IMR-90 (cell line): ENCODE measurements at regions not wholly inside any gene's neighbourhood (a gene's known extent, or its start where the extent isn't known, plus 50 kb on each side); places are given as distances from the start of the nearest gene placed in this dataset.

Source experiments
- ATAC-seq: fragments of 200-7000 bp; cut with Tn5 transposase; 2 replicates; pipeline ENCODE4 v1.9.1; 2020; ENCODE audit warnings: low read depth, mild to moderate bottlenecking, moderate library complexity
- BruUV-seq: library from RNA; stranded (reverse); fragments of 400-500 nt; replicated peaks from 2 replicates; lab custom pipeline; 2021; lab: Mats Ljungman, UMichigan
- CTCF ChIA-PET: fragments of 300-600 bp; formaldehyde crosslinking; extraction: SDS; loops from one replicate; lab custom pipeline; 2021; ENCODE audit warnings: antibody characterized with exemption; lab: Yijun Ruan, JAX
- POLR2A ChIA-PET: fragments of 300-600 bp; sonication (Branson Sonifier 250); formaldehyde crosslinking; loops from one replicate; lab custom pipeline; 2022; ENCODE audit warnings: antibody characterized with exemption; ENCODE audit not compliant: unreplicated experiment; lab: Charles Lee
- DNase-seq: peaks from one replicate; pipeline ENCODE4 v3.0.0; 2013
- H2AFZ ChIP-seq: replicated peaks from 2 replicates; pipeline ENCODE3; 2013; ENCODE audit warnings: low read length, mild to moderate bottlenecking; ENCODE audit not compliant: poor library complexity
- H2AK5ac ChIP-seq: 2 replicates; pipeline ENCODE4 v1.6.1; 2013; ENCODE audit warnings: low read depth, low read length, inconsistent platforms
- H2AK9ac ChIP-seq: replicated peaks from 2 replicates; pipeline ENCODE3; 2013; ENCODE audit warnings: mild to moderate bottlenecking, low read depth, low read length, moderate library complexity; ENCODE audit not compliant: poor library complexity
- H2BK120ac ChIP-seq: 2 replicates; pipeline ENCODE4 v1.6.1; 2013; ENCODE audit warnings: low read depth, low read length, inconsistent platforms
- H2BK15ac ChIP-seq: 3 replicates; pipeline ENCODE4 v1.6.1; 2013; ENCODE audit warnings: low read depth, low read length, inconsistent platforms
- H2BK20ac ChIP-seq: 2 replicates; pipeline ENCODE4 v1.6.1; 2013; ENCODE audit warnings: low read depth, mild to moderate bottlenecking, inconsistent platforms, low read length, moderate library complexity
- H2BK5ac ChIP-seq: 2 replicates; pipeline ENCODE4 v1.6.1; 2013; ENCODE audit warnings: mild to moderate bottlenecking, low read depth, low read length, inconsistent platforms; ENCODE audit not compliant: poor library complexity, severe bottlenecking
- H3K14ac ChIP-seq: replicated peaks from 2 replicates; pipeline ENCODE4 v1.6.1; 2013; ENCODE audit warnings: low read depth, low read length, inconsistent platforms
- H3K18ac ChIP-seq: 2 replicates; pipeline ENCODE4 v1.6.1; 2013; ENCODE audit warnings: low read depth, low read length, control low read depth
- H3K23ac ChIP-seq: 2 replicates; pipeline ENCODE4 v1.6.1; 2013; ENCODE audit warnings: low read depth, low read length, inconsistent platforms
- H3K27ac ChIP-seq: 2 replicates; pipeline ENCODE4 v1.5.1; 2013; ENCODE audit warnings: mild to moderate bottlenecking, control low read depth, low read length; ENCODE audit not compliant: insufficient read depth
- H3K27me3 ChIP-seq: 2 replicates; pipeline ENCODE4 v1.6.1; 2013; ENCODE audit warnings: low read length; ENCODE audit not compliant: control insufficient read depth, insufficient read depth
- H3K36me3 ChIP-seq: 2 replicates; pipeline ENCODE4 v1.6.1; 2013; ENCODE audit warnings: low read length, mixed read lengths; ENCODE audit not compliant: control insufficient read depth, insufficient read depth
- H3K4ac ChIP-seq: 2 replicates; pipeline ENCODE4 v1.6.1; 2013; ENCODE audit warnings: low read depth, low read length, inconsistent platforms
- H3K4me1 ChIP-seq: 2 replicates; pipeline ENCODE4 v1.6.1; 2013; ENCODE audit warnings: low read length, mixed read lengths; ENCODE audit not compliant: control insufficient read depth, insufficient read depth
- H3K4me2 ChIP-seq: 2 replicates; pipeline ENCODE4 v1.6.1; 2013; ENCODE audit warnings: low read depth, mild to moderate bottlenecking, control low read depth, low read length, moderate library complexity
- H3K4me3 ChIP-seq: 2 replicates; pipeline ENCODE4 v1.5.1; 2013; ENCODE audit warnings: low read depth, mild to moderate bottlenecking, control low read depth, low read length, moderate library complexity; ENCODE audit not compliant: insufficient read depth
- H3K56ac ChIP-seq: 2 replicates; pipeline ENCODE4 v1.6.1; 2013; ENCODE audit warnings: low read length, inconsistent platforms; ENCODE audit not compliant: insufficient read depth; ENCODE audit errors: extremely low read depth
- H3K79me1 ChIP-seq, 2 experiments: 2 replicates each; pipeline ENCODE4 v1.6.1; 2013; ENCODE audit warnings: low read length in 2 of 2, inconsistent platforms in 1 of 2, low read depth in 1 of 2
- H3K9ac ChIP-seq: 2 replicates; pipeline ENCODE4 v1.6.1; 2013; ENCODE audit warnings: low read depth, low read length, control low read depth
- H3K9me1 ChIP-seq: 2 replicates; pipeline ENCODE4 v1.6.1; 2013; ENCODE audit warnings: low read length, inconsistent platforms; ENCODE audit not compliant: insufficient read depth
- H3K9me3 ChIP-seq: 2 replicates; pipeline ENCODE4 v1.6.1; 2013; ENCODE audit warnings: low read length; ENCODE audit not compliant: control insufficient read depth, insufficient read depth
- H4K20me1 ChIP-seq: 2 replicates; pipeline ENCODE4 v1.6.1; 2013; ENCODE audit warnings: low read length, inconsistent platforms; ENCODE audit not compliant: insufficient read depth
- H4K5ac ChIP-seq: 2 replicates; pipeline ENCODE4 v1.6.1; 2013; ENCODE audit warnings: mild to moderate bottlenecking, low read depth, low read length, control low read depth
- H4K8ac ChIP-seq, 2 experiments: 2 replicates each; pipeline ENCODE4 v1.6.1; 2013; ENCODE audit warnings: low read depth in 2 of 2, low read length in 2 of 2, control low read depth in 1 of 2, inconsistent platforms in 1 of 2
- H4K91ac ChIP-seq: 2 replicates; pipeline ENCODE4 v1.6.1; 2013; ENCODE audit warnings: low read depth, low read length, inconsistent platforms; ENCODE audit not compliant: insufficient read depth
- BHLHE40 ChIP-seq: fragments of 150-350 bp; IDR thresholded peaks from 2 replicates; pipeline ENCODE4 v1.6.1; 2016; ENCODE audit warnings: mild to moderate bottlenecking, low read depth, low read length
- CEBPB ChIP-seq: IDR thresholded peaks from 2 replicates; pipeline ENCODE4 v1.6.1; 2012; ENCODE audit warnings: low read depth, low read length, improper control_type of control experiment
- FOS ChIP-seq: fragments of 150-350 bp; IDR thresholded peaks from 2 replicates; pipeline ENCODE4 v1.6.1; 2016; ENCODE audit warnings: low read depth, low read length
- MAFK ChIP-seq: IDR thresholded peaks from 2 replicates; pipeline ENCODE4 v1.6.1; 2012; ENCODE audit warnings: low read depth, low read length, improper control_type of control experiment
- POLR2A ChIP-seq: IDR thresholded peaks from 2 replicates; pipeline ENCODE4 v1.6.1; 2012; ENCODE audit warnings: mild to moderate bottlenecking, low read depth, low read length
- RAD21 ChIP-seq: IDR thresholded peaks from 2 replicates; pipeline ENCODE4 v1.6.1; 2012; ENCODE audit warnings: low read length, improper control_type of control experiment
- RFX5 ChIP-seq: IDR thresholded peaks from 2 replicates; pipeline ENCODE4 v1.8.0; 2012; ENCODE audit warnings: low read depth, mild to moderate bottlenecking, low read length, moderate library complexity
- SMC3 ChIP-seq: fragments of 150-350 bp; IDR thresholded peaks from 2 replicates; pipeline ENCODE4 v1.6.1; 2016; ENCODE audit warnings: low read depth, mild to moderate bottlenecking, antibody characterized with exemption, low read length, moderate library complexity
- WGBS, 2 experiments: methylation state at CpG; one replicate each; pipeline versions ENCODE4 v1.1.5 to v1.1.7; 2013; ENCODE audit warnings: missing lambda C conversion rate in 2 of 2; ENCODE audit not compliant: insufficient read length in 1 of 2; ENCODE audit errors: extremely low coverage in 2 of 2; 5-methylcytosine and 5-hydroxymethylcytosine counted together
- dilution Hi-C: fragments of 300-500 bp; cut with HindIII; formaldehyde crosslinking; loops from one replicate; pipeline ENCODE4 v1.14.3; 2018; ENCODE audit warnings: low sequenced_read_pairs; ENCODE audit not compliant: unreplicated experiment
- in situ Hi-C: fragments of 300-500 bp; cut with MboI; formaldehyde crosslinking; loops from 3 replicates; pipeline ENCODE4 v1.14.3; 2019; ENCODE audit warnings: low sequenced_read_pairs, inconsistent platforms, mixed read lengths
- intact Hi-C: fragments of 100-400 bp; cut with micrococcal nuclease; formaldehyde crosslinking; loops from 2 replicates; pipeline ENCODE4 v1.10.0; 2022
- TF ChIP-seq, protein P1 (sequence below): fragments of 150-350 bp; IDR thresholded peaks from 2 replicates; pipeline ENCODE4 v1.6.1; 2017; ENCODE audit warnings: mild to moderate bottlenecking, antibody characterized with exemption, low read length, low read depth
- TF ChIP-seq, protein P2 (sequence below): fragments of 150-350 bp; IDR thresholded peaks from 2 replicates; pipeline ENCODE4 v1.6.1; 2016; ENCODE audit warnings: low read depth, mild to moderate bottlenecking, low read length, moderate library complexity, borderline replicate concordance
- TF ChIP-seq, protein P3 (sequence below): conservative IDR thresholded peaks from 2 replicates; pipeline ENCODE4 v1.5.1; 2012; ENCODE audit warnings: mild to moderate bottlenecking, low read depth, low read length, improper control_type of control experiment

DNA sequence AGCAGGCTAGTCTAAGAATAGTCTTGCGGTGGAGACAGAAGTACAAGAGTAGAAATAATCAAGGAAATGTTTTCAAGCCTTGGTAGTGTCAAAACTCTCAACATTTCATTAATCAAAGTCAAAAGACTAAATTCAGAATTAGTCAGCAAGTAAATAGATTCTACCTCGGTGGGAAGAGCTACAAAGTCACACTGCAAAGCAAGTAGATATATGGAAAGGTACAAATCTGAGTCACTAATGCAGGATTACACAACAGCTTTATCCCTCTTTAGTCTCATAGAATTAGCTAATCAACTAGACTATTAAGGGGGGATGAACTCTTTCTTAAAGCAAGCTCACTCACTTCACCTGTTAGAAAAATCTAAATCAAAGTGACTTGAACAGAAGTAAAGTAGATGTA lies 568.7 kb upstream of the CNTNAP5 start:
- CTCF ChIA-PET: no interaction called here
- intact Hi-C loops: no loop called here

More for the DNA sequence above, 568.7 kb upstream of the CNTNAP5 start:
- Histone ChIP-seq H2BK15ac (no peak overlapping the region), H3K4me3 (no peak overlapping the region), H2AK9ac (no peak overlapping the region), H3K9me1 (no peaks in the 10 kb centered on the region), H3K9me3 (no peaks in the 10 kb centered on the region), H3K27me3 (no peaks in the 10 kb centered on the region), H3K36me3 (no peaks in the 10 kb centered on the region), H3K56ac (no peak overlapping the region), H3K4me2 (no peak overlapping the region), H2BK20ac (no peak overlapping the region), H2BK5ac (no peak overlapping the region), H3K4me1 (no peaks in the 10 kb centered on the region), H3K14ac (no peak overlapping the region), H3K18ac (no peak overlapping the region), H3K27ac (no peak overlapping the region), H2BK120ac (no peak overlapping the region), H2AFZ (no peak overlapping the region), H3K9ac (no peak overlapping the region), H3K4ac (no peak overlapping the region), H4K91ac (no peak overlapping the region), H3K23ac (no peak overlapping the region), H3K79me1 (no peaks in the 10 kb centered on the region), H2AK5ac (no peak overlapping the region), H4K5ac (no peak overlapping the region), H4K20me1 (no peaks in the 10 kb centered on the region), H4K8ac (no peak overlapping the region)
- no peak for ATAC-seq
- no CpG with 5 or more reads among the region's 2 CpGs for WGBS, 2 experiments
- in situ Hi-C loops (no loop called here), dilution Hi-C loops (no loop called here)
- no TSS peak for BruUV-seq
- TF ChIP-seq SMC3 (no peak), RFX5 (no peak), MAFK (no peak), POLR2A (no peak), RAD21 (no peak), BHLHE40 (no peak), FOS (no peak), CEBPB (no peak)
- TF ChIP-seq, protein P1, sequence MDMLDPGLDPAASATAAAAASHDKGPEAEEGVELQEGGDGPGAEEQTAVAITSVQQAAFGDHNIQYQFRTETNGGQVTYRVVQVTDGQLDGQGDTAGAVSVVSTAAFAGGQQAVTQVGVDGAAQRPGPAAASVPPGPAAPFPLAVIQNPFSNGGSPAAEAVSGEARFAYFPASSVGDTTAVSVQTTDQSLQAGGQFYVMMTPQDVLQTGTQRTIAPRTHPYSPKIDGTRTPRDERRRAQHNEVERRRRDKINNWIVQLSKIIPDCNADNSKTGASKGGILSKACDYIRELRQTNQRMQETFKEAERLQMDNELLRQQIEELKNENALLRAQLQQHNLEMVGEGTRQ: no peak
- TF ChIP-seq, protein P2, sequence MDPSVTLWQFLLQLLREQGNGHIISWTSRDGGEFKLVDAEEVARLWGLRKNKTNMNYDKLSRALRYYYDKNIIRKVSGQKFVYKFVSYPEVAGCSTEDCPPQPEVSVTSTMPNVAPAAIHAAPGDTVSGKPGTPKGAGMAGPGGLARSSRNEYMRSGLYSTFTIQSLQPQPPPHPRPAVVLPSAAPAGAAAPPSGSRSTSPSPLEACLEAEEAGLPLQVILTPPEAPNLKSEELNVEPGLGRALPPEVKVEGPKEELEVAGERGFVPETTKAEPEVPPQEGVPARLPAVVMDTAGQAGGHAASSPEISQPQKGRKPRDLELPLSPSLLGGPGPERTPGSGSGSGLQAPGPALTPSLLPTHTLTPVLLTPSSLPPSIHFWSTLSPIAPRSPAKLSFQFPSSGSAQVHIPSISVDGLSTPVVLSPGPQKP: no peak
- TF ChIP-seq, protein P3, sequence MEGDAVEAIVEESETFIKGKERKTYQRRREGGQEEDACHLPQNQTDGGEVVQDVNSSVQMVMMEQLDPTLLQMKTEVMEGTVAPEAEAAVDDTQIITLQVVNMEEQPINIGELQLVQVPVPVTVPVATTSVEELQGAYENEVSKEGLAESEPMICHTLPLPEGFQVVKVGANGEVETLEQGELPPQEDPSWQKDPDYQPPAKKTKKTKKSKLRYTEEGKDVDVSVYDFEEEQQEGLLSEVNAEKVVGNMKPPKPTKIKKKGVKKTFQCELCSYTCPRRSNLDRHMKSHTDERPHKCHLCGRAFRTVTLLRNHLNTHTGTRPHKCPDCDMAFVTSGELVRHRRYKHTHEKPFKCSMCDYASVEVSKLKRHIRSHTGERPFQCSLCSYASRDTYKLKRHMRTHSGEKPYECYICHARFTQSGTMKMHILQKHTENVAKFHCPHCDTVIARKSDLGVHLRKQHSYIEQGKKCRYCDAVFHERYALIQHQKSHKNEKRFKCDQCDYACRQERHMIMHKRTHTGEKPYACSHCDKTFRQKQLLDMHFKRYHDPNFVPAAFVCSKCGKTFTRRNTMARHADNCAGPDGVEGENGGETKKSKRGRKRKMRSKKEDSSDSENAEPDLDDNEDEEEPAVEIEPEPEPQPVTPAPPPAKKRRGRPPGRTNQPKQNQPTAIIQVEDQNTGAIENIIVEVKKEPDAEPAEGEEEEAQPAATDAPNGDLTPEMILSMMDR: no peak
- POLR2A ChIA-PET: no interaction called here
- DNase-seq: no peak
